Prostate gland (tissue), 2 donors: ENCODE measurements at regions not wholly inside any gene's neighbourhood (a gene's known extent, or its start where the extent isn't known, plus 50 kb on each side); places are given as distances from the start of the nearest gene placed in this dataset.

Source experiments
- DNase-seq: peaks from one replicate; pipeline ENCODE4 v3.0.0-alpha.2; 2019; ENCODE audit warnings: low spot score
- H3K27ac ChIP-seq, 2 donors: fragments of 200-600 bp; sonication (generic); 2 replicates each; pipeline ENCODE4 v1.5.1; 2017 to 2019
- H3K27me3 ChIP-seq: fragments of 200-600 bp; sonication (generic); replicated peaks from 2 replicates; pipeline ENCODE4 v1.5.1; 2019; ENCODE audit not compliant: insufficient read depth
- H3K36me3 ChIP-seq, 2 donors: fragments of 200-600 bp; sonication (generic); 1 replicate in 1 of 2; 2 replicates in 1 of 2; pipeline versions ENCODE4 v1.5.1 to v1.8.1; 2017 to 2019
- H3K4me1 ChIP-seq: fragments of 200-600 bp; sonication (generic); replicated peaks from 2 replicates; pipeline ENCODE4 v1.5.1; 2019
- H3K4me3 ChIP-seq, 2 donors: fragments of 200-600 bp; sonication (generic); 2 replicates each; pipeline ENCODE4 v1.5.1; 2017 to 2019
- H3K9me3 ChIP-seq: fragments of 200-600 bp; sonication (generic); 2 replicates; pipeline ENCODE4 v1.5.1; 2017
- CTCF ChIP-seq, 4 experiments: fragments of 200-600 bp in 2 of 4; fragments of 450-650 bp in 2 of 4; sonication (generic) in 2 of 4; IDR thresholded peaks; 1 replicate in 3 of 4; 2 replicates in 1 of 4; pipeline ENCODE4 v1.5.1; 2016 to 2019; ENCODE audit warnings: antibody characterized with exemption in 4 of 4, mild to moderate bottlenecking in 2 of 4, moderate library complexity in 2 of 4
- POLR2A ChIP-seq: fragments of 450-650 bp; IDR thresholded peaks from one replicate; pipeline ENCODE4 v1.6.1; 2016; ENCODE audit warnings: antibody characterized with exemption, mild to moderate bottlenecking
- POLR2AphosphoS5 ChIP-seq: sonication (generic); formaldehyde crosslinking; IDR thresholded peaks from one replicate; pipeline ENCODE4 v1.6.1; 2017; ENCODE audit warnings: antibody characterized with exemption
- WGBS: methylation state at CpG from one replicate; pipeline ENCODE4 v1.1.5; 2018; 5-methylcytosine and 5-hydroxymethylcytosine counted together
- intact Hi-C: fragments of 100-400 bp; cut with DNase I; formaldehyde crosslinking; loops from one replicate; pipeline ENCODE4 v1.14.2; 2022

GRCh38 chr1:101167891-101168290 is 68.9 kb upstream of the S1PR1 start:
- no peaks in the 10 kb centered on the region for H3K27me3 ChIP-seq
- no peak overlapping the region for H3K4me3 ChIP-seq
- H3K9me3 ChIP-seq, result no peaks in the 10 kb centered on the region
- H3K4me1 ChIP-seq, result no peaks in the 10 kb centered on the region
- no peaks in the 10 kb centered on the region for H3K36me3 ChIP-seq
- no peak for DNase-seq
- intact Hi-C loops, result no loop called here
- no peak for TF ChIP-seq POLR2A
- H3K27ac ChIP-seq, result no peak overlapping the region

GRCh38 chr1:101166583-101167120 is 70.2 kb upstream of the S1PR1 start:
- WGBS, result 100% methylated on average over 1 of the region's 1 CpG
- intact Hi-C loops, result no loop called here
- no peak for DNase-seq
- Histone ChIP-seq H3K36me3 (no peaks in the 10 kb centered on the region), H3K4me1 (no peaks in the 10 kb centered on the region), H3K27ac (no peak overlapping the region), H3K27me3 (no peaks in the 10 kb centered on the region), H3K4me3 (no peak overlapping the region), H3K9me3 (no peaks in the 10 kb centered on the region)
- TF ChIP-seq POLR2AphosphoS5 (no peak), POLR2A (no peak), CTCF (IDR thresholded peaks at IDR 0.05) (no peak)

- H3K27ac ChIP-seq, result no peak overlapping the region
- intact Hi-C loops, result no loop called here
- TF ChIP-seq POLR2AphosphoS5 (no peak), CTCF (IDR thresholded peaks at IDR 0.05) (no peak), POLR2A (no peak)
- no peak overlapping the region for H3K4me3 ChIP-seq
- H3K36me3 ChIP-seq, result no peaks in the 10 kb centered on the region
- no peak for DNase-seq
- no peaks in the 10 kb centered on the region for H3K27me3 ChIP-seq
- no peaks in the 10 kb centered on the region for H3K9me3 ChIP-seq
- H3K4me1 ChIP-seq, result no peaks in the 10 kb centered on the region
Measured at GRCh38 chr1:101165954-101166353, 70.9 kb upstream of the S1PR1 start.

GRCh38 chr1:101165532-101165931 is 71.3 kb upstream of the S1PR1 start:
- 76% methylated on average over 1 of the region's 1 CpG for WGBS
- TF ChIP-seq CTCF (IDR thresholded peaks at IDR 0.05) (no peak), POLR2AphosphoS5 (no peak), POLR2A (no peak)
- no peaks in the 10 kb centered on the region for H3K36me3 ChIP-seq
- intact Hi-C loops, result no loop called here
- H3K9me3 ChIP-seq, result no peaks in the 10 kb centered on the region
- no peaks in the 10 kb centered on the region for H3K27me3 ChIP-seq
- no peak overlapping the region for H3K27ac ChIP-seq
- no peak for DNase-seq
- H3K4me3 ChIP-seq, result no peak overlapping the region
- H3K4me1 ChIP-seq, result no peaks in the 10 kb centered on the region

DNA sequence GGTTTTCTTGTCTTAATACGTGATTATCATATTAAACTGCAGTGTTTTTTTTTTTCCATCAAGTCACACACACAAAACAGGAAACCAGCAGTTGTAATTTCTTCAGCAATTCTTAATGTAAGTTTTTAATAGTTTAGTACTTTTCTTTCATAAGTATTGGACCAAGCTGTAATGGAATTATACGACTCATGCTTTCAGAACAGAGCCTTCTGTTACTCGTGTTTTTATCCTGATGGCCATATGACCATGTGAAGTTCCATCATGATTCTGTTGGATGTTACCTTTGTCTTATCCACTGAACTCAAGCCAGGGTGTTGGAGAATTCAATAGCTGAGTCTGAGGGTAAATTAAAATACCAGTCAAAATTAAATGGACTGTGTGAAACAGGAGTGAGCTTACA is 72.0 kb upstream of the S1PR1 start:
- Histone ChIP-seq H3K36me3 (no peaks in the 10 kb centered on the region), H3K4me1 (no peaks in the 10 kb centered on the region), H3K4me3 (no peak overlapping the region), H3K27me3 (no peaks in the 10 kb centered on the region), H3K27ac (no peak overlapping the region), H3K9me3 (no peaks in the 10 kb centered on the region)
- intact Hi-C loops, result no loop called here
- DNase-seq, result no peak
- 73% methylated on average over 3 of the region's 3 CpGs for WGBS
- TF ChIP-seq POLR2A (no peak), POLR2AphosphoS5 (no peak), CTCF (IDR thresholded peaks at IDR 0.05) (no peak)
